GM06990 (cell line): ENCODE measurements at regions not wholly inside any gene's neighbourhood (a gene's known extent, or its start where the extent isn't known, plus 50 kb on each side); places are given as distances from the start of the nearest gene placed in this dataset.

Source experiments
- DNase-seq: peaks from one replicate; pipeline ENCODE4 v3.0.0-alpha.2; 2011; ENCODE audit not compliant: insufficient read length; ENCODE audit errors: extremely low read depth
- H3K27me3 ChIP-seq: replicated peaks from 2 replicates; pipeline ENCODE4 v1.6.0; 2011; ENCODE audit warnings: low read length; ENCODE audit not compliant: control insufficient read depth, insufficient read depth
- H3K36me3 ChIP-seq: 2 replicates; pipeline ENCODE4 v1.5.1; 2011; ENCODE audit warnings: low read length; ENCODE audit not compliant: control insufficient read depth, insufficient read depth
- H3K4me3 ChIP-seq: replicated peaks from 2 replicates; pipeline ENCODE4 v1.5.1; 2011; ENCODE audit warnings: low read depth, mild to moderate bottlenecking, control low read depth, low read length
- TF ChIP-seq, protein P1 (sequence below): IDR thresholded peaks from 2 replicates; pipeline ENCODE4 v1.5.1; 2011; ENCODE audit warnings: low read length, control low read depth, mild to moderate bottlenecking, inconsistent platforms; ENCODE audit not compliant: insufficient read depth, poor library complexity, severe bottlenecking

- DNase-seq: no peak
- TF ChIP-seq, protein P1, sequence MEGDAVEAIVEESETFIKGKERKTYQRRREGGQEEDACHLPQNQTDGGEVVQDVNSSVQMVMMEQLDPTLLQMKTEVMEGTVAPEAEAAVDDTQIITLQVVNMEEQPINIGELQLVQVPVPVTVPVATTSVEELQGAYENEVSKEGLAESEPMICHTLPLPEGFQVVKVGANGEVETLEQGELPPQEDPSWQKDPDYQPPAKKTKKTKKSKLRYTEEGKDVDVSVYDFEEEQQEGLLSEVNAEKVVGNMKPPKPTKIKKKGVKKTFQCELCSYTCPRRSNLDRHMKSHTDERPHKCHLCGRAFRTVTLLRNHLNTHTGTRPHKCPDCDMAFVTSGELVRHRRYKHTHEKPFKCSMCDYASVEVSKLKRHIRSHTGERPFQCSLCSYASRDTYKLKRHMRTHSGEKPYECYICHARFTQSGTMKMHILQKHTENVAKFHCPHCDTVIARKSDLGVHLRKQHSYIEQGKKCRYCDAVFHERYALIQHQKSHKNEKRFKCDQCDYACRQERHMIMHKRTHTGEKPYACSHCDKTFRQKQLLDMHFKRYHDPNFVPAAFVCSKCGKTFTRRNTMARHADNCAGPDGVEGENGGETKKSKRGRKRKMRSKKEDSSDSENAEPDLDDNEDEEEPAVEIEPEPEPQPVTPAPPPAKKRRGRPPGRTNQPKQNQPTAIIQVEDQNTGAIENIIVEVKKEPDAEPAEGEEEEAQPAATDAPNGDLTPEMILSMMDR: no peak
- H3K4me3 ChIP-seq: no peak overlapping the region
- H3K36me3 ChIP-seq: no peaks in the 10 kb centered on the region
- H3K27me3 ChIP-seq: no peaks in the 10 kb centered on the region
Measured at GRCh38 chr9:31697956-31698355, 686.5 kb upstream of the ACO1 start.

DNA sequence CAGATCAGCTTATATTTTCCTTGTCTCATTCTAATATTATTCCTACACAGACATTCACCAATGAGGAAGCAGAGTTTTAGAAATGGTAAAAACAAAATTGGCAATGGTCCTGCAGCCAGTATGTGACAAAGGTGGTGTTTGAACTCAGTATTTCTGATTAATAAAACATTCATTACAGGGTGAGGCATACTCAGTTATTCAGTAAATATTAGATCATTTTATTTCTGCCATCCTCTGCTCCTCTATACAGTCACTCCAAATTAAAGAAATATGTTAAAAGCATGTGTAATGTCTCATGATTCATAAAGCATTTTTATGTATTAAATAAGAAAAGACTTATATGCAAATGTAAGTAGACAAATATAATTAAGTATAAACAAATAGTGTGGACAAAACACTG is 684.6 kb upstream of the ACO1 start:
- Histone ChIP-seq H3K4me3 (no peak overlapping the region), H3K27me3 (no peaks in the 10 kb centered on the region), H3K36me3 (no peaks in the 10 kb centered on the region)
- DNase-seq: no peak
- TF ChIP-seq, protein P1: no peak

DNA sequence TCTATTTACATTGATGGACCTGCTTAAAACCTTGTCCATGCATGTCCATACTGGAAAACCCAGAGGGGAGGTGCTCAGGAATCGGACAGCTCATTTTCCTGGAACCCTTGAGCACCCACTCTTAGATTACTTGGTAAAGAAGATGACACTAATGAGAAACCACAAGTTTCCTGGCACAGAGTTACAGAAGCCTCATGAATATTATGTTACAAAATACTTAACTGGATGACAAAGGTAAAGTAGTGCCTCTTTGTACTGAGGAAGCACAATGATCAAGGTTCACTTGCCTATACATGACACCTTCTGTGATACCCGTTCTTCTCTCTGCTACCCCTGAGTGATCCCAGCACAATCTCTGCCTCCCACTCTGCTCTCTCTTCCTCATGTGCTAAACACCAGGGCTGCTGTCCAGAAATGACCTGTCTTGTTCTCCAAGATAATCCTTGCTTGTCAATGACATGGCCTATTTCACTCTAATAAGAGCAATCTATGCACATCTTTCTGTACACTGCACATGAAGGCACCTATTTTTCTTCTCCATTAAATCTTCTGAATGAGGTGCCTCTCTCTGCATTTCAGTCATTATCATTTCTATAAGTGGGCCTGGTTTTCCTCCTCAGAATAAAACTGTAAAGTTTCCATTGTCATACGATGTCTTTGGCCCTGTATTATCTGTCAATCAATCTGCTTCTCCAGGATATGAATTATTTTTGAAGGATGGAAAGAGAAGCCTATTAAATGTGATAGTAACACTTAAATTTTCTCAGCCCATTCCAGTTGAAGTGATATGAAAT is 684.0 kb upstream of the ACO1 start:
- Histone ChIP-seq H3K36me3 (no peaks in the 10 kb centered on the region), H3K27me3 (no peaks in the 10 kb centered on the region), H3K4me3 (no peak overlapping the region)
- no peak for DNase-seq
- TF ChIP-seq, protein P1: no peak

- Histone ChIP-seq H3K27me3 (no peaks in the 10 kb centered on the region), H3K36me3 (no peaks in the 10 kb centered on the region), H3K4me3 (no peak overlapping the region)
- TF ChIP-seq, protein P1: no peak
- DNase-seq: no peak
Measured at GRCh38 chr9:31702957-31703356, 681.5 kb upstream of the ACO1 start.

- TF ChIP-seq, protein P1: no peak
- Histone ChIP-seq H3K36me3 (no peaks in the 10 kb centered on the region), H3K4me3 (no peak overlapping the region), H3K27me3 (no peaks in the 10 kb centered on the region)
- DNase-seq: no peak
Measured at GRCh38 chr9:31715250-31715649, 669.2 kb upstream of the ACO1 start.
